ENCODE measurements at regions not wholly inside any gene's neighbourhood (a gene's known extent, or its start where the extent isn't known, plus 50 kb on each side); places are given as distances from the start of the nearest gene placed in this dataset.

DNA sequence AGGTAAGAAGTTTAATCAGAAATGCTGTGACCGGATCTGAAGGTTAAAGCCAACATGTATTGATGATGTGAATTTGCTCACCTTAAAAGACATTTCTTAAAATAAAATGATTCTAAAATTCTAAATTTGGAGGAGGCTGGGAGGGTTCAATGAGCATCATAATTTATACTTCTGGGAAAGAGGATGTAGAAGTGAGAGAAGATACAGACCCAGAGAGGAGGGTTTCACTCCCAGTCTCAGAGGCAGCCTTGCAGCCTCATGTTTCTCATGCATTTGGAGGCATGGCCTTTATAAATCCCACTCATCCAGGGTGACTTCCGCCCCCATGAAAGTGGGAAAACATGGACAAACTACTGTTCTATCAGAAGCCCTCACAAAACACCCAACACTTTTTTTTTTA is 305.6 kb upstream of the PITRM1 start:
- no peak for DNase-seq

- no peak for DNase-seq
These were observed 305.1 kb upstream of the PITRM1 start for GRCh38 chr10:3477683-3478082.

DNA sequence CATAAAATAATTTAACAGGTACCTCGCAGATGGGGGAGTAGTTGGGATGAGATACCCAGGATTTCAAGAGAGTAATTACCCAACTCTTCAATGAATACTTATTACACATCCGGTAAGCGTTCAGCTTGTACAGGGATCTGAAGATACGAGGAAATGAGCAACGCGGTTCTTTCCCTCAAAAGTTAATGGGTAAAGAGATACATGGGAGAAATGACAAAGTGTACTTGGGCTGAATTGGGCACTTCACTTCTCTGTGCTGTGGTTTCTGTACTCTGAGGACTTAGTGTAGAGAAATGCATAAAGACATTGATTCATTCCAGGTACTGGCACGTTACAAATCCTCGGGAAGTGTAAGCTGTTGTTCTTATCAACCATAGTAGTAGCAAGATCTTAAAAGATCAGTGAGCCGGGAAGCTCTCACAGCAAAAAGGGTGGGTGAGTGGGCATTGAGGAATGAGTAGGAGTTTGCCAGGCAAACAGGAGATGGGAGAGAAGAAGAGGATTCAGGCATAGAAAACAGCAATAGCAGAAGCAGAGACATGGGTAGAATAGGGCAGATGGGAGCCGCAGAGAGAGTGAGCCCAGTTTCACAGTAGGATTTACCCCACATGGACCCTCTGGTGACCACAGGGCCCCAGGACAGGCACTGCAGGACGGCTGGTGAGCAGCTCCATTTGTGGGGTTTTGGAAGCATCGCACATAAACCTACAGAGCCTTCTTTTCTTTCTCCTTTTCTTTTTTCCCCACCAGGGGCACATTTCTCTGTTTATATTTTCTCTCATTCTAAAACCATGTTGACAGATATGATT is 304.3 kb upstream of the PITRM1 start:
- no peak for DNase-seq

DNA sequence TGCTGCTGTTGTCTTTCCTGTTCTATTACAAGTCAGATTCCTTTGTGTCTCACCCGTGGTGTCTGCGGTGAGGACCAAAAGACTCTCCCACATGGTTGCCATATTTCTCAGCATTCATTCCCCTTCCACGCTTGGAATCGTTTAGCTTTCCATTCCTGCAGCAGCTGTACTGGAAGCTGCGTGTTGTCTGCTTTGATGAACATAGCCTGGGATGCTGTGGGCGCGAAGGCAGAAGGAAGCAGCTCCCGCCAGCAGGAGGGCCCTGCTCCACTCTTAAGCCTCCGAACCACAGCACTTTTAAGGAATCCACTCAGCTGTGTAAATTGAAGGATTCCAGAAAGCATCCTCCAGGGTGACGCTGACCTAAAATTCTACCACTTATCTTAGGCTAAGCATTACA is 303.6 kb upstream of the PITRM1 start:
- no peak for DNase-seq

GRCh38 chr10:3475367-3475766 is 302.8 kb upstream of the PITRM1 start:
- DNase-seq = no peak

GRCh38 chr10:3474266-3474665 is 301.7 kb upstream of the PITRM1 start:
- no peak for DNase-seq

- no peak for DNase-seq
These were observed 300.7 kb upstream of the PITRM1 start for GRCh38 chr10:3473271-3473670.

- DNase-seq = no peak
These were observed 299.9 kb upstream of the PITRM1 start for GRCh38 chr10:3472287-3473051.

- DNase-seq = no peak
These were observed 299.3 kb upstream of the PITRM1 start for GRCh38 chr10:3471927-3472286.

- no peak for DNase-seq
These were observed 298.9 kb upstream of the PITRM1 start for GRCh38 chr10:3471472-3471871.

DNA sequence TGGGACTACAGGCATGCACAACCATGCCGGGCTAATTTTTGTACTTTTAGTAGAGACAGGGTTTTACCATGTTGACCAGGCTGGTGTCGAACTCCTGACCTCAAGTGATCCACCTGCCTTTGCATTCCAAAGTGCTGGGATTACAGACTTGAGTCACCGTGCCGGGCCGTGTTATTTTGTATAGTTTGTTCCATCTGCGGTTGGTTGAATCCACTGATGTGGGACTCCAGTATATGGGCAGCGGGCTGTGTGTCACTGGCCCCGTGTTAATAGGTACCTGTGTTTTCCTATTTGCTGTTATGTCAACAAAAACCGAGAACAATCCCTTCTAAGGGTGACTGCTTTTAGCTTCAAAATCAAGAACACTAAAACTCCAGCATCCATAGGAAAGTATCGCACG is 297.6 kb upstream of the PITRM1 start:
- no peak for DNase-seq

DNA sequence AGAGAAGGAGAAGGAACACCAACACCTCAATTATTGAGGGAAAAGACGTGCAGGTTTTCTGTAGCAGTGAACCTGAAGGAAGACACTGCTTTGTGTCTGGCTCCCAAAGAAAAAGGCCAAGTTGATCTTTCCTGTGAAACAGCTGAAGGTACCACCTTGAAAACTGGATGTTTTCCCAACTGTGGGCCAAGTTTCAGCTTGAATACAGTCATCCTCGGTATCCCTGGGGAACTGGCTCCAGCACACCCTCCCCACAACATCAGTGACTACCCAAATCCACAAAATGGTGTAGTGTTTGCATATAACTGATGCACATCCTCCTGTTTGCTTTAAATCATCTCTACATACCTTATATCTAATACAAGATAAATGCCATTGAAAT is 297.0 kb upstream of the PITRM1 start:
- DNase-seq = no peak

- no peak for DNase-seq
These were observed 296.5 kb upstream of the PITRM1 start for GRCh38 chr10:3468919-3469638.

DNA sequence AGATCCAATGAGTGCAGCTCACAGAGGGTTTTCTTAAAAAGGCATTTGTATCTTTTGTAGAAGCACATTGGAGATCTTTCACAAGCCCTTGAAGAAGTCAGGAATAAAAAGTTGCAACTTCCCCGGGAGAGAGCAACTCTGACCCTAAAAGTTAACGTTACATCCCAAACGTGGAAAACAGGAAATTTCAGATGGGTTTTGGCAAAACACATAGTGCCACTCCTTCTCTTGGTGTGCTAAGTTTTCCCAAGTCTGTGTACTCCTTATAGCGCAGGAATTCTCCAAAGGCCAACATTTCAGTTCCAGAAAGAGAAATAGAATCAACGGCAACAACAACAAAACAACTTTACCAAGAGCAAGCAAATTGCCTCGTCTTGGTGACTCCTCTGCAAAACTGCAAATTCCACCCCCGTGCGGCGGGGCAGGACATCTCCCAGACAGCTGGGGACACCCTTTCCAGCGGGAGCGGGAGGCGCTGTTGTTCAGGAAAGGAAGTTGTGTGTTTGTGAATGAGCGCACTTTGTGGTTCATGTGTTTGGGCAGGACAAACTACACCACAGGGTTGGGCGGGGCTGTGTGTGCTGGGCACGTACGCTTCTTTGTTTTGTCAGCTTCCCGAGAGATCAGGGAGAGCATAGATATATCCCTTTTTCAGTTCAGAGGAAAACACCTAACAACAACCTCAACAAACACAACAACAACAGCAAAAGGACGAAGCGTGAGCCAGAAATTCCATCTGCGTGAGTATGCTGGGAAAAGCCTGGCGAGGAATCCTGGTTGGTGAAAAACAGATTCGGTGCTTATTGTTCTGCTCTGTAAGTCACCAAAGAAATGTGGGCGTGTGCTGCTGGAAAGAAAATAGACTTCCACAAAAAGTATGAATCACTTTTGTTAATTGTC is 294.7 kb upstream of the PITRM1 start:
- DNase-seq = no peak

DNA sequence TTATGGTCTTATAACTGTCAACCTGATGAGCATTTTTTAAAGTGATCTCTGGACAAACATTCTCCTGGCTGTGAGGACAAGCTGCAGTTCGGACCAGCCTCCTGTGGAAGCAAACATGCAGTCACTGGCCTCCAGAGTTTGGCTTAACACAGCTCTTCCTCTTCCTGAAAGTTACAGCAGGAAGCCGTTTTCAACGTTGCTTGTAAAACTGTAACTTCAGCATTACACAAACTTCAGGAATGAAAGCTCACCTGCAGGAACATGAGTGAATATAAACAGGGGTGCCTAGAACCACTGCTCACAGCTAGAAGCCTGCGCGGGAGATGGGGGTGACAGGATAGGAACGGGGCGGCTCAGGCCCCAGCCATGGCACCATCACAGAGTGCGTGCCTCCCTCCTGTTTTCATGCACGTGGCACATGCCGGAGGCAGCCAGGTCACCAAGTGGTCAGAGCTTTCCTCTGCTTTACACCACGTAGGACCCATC is 292.9 kb upstream of the PITRM1 start:
- DNase-seq = no peak

GRCh38 chr10:3464760-3465405 is 292.3 kb upstream of the PITRM1 start:
- no peak for DNase-seq

DNA sequence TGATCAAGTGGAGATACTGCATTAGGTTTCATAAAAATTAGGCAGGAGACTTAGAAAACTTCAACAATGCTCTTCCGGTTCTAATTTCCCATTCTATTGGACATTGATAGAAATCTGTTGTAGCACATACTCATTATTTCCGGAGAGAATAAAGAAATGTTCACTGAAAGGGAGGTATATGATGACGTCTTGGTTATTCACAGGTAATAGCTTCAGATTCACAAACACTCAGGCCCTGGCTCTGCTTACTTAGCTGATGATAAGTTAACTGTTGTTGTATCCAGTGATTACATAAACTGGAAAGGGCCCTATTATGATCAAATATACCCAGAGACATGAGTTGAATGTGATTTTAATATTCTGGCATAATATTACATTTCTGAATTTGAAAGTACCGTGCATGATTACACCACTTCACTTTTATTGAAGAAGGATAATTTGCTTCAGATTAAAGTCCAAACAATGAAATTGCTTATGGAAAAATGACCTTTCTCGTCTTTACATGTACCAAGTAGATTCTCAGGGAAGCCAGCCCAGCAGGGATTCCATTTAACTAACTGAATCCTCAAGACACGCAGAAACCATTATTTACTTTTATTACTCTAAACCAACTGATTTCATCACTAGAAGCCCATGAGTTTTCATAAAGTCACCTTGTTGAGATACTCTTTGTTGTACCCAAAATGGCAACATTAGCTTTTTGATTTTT is 288.0 kb upstream of the PITRM1 start:
- DNase-seq = no peak

DNA sequence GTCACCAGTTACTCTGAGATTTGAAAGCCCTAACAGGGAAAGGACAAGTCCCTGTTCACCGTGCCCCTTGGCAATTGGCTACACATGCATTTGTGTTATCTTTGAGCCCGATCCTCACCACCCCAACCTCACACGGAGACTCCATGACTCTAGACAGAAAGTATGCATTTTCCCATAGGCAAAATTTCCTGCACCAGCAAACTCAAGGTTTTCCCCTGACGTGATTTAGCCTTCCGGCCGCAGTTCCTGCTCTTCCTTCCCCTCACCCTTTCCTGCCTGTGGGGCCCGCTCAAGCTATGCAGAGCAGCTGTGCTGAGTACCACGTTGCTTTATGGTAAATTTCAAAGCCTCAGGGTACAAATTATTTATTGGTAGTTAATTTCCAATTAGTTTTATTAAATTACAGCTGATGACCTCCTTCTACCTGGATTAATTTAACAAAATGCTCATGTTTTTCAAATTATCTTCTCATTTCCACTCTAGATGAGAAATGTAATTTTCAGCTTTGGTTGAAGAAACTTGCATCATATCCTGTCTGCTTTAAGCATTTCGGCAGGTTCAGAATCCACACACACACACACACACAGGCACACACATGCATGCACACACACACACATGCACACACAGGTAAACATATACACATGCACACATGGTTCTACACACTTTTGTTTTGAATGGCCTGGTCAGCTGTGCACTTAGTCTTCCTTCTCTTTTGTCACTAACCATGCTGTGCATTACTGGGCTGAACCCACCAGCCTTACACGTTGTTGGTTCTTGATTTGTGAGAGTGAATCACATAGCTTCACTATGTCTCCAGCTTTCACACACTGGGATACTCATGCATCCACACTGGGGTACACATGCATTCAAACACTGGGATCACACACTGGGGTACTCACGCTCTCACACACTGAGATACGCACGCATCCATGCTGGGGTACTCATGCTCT is 283.1 kb upstream of the PITRM1 start:
- DNase-seq = no peak

DNA sequence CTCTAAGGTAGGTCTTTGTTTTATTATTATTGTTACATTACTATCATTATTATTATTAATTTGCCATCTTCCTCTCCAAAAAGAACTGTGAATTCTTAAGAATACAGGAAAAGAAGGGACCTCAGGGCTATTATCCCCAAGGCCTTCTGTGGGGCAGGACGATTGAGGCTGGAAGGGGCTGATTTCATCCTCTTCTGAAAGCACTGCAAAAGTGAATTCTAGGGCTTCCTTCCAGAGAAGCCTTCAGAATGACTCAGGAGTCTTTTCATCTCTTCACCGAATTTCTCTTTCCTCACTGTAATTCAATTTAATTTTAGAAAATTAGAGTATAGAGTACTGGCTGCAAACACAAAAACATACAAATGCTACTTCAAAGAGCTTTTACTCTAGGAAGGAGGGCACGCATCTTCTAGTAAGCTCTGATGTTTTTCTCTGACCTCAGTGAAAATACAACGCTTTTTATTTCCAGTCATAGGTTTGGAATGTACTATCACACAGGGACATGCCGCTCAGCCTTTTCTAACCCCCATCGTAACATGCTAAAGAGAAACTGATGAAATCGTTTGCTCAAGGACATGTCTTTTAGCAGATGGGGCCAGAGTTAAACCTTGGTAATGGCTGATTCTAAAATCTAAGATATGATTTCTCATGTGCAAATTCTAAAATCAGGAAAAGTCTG is 280.2 kb upstream of the PITRM1 start:
- DNase-seq = no peak
